H1 (cell line): ENCODE measurements at regions not wholly inside any gene's neighbourhood (a gene's known extent, or its start where the extent isn't known, plus 50 kb on each side); places are given as distances from the start of the nearest gene placed in this dataset.
A peak's percentile ranks its signal among the peaks of the same experiment; 100 is the strongest.

Source experiments
- CTCF ChIA-PET: fragments of 300-600 bp; sonication (Branson Sonifier 250); formaldehyde crosslinking; loops from one replicate; lab custom pipeline; 2021; ENCODE audit not compliant: partially characterized antibody; lab: Charles Lee
- POLR2A ChIA-PET: fragments of 300-600 bp; sonication (Branson Sonifier 250); formaldehyde crosslinking; loops from one replicate; lab custom pipeline; 2021; ENCODE audit warnings: inconsistent platforms; ENCODE audit not compliant: partially characterized antibody; lab: Charles Lee
- DNase-seq, 2 experiments: peaks; one replicate each; pipeline versions ENCODE4 v3.0.0 to v3.0.0-alpha.2; 2010 to 2022; ENCODE audit warnings: low spot score in 2 of 2, low read depth in 1 of 2, mixed read lengths in 1 of 2
- FAIRE-seq: peaks from 2 replicates; lab custom pipeline; 2011; peaks lifted over from hg19 to GRCh38; lab: Jason Lieb, UNC
- H2AFZ ChIP-seq: 2 replicates; pipeline ENCODE4 v1.8.1; 2012; ENCODE audit warnings: low read length, inconsistent platforms
- H2AK5ac ChIP-seq: 2 replicates; pipeline ENCODE4 v1.6.1; 2013; ENCODE audit warnings: low read depth, low read length
- H2BK120ac ChIP-seq: replicated peaks from 2 replicates; pipeline ENCODE3; 2013; ENCODE audit warnings: low read depth, low read length, inconsistent platforms
- H2BK12ac ChIP-seq: 2 replicates; pipeline ENCODE4 v1.6.1; 2013; ENCODE audit warnings: low read depth, low read length
- H2BK15ac ChIP-seq: 2 replicates; pipeline ENCODE4 v1.6.1; 2013; ENCODE audit warnings: low read length
- H2BK20ac ChIP-seq: 2 replicates; pipeline ENCODE4 v1.6.1; 2013; ENCODE audit warnings: low read length
- H2BK5ac ChIP-seq: 2 replicates; pipeline ENCODE4 v1.6.1; 2013; ENCODE audit warnings: low read depth, low read length
- H3K14ac ChIP-seq: 2 replicates; pipeline ENCODE4 v1.6.1; 2013; ENCODE audit warnings: inconsistent platforms; ENCODE audit not compliant: insufficient read length
- H3K18ac ChIP-seq: 2 replicates; pipeline ENCODE4 v1.6.1; 2013; ENCODE audit warnings: low read length; ENCODE audit errors: extremely low read depth
- H3K23ac ChIP-seq: 2 replicates; pipeline ENCODE4 v1.6.1; 2013; ENCODE audit warnings: inconsistent platforms; ENCODE audit not compliant: insufficient read length
- H3K23me2 ChIP-seq: 2 replicates; pipeline ENCODE4 v1.6.1; 2013; ENCODE audit warnings: low read depth, low read length
- H3K27ac ChIP-seq: 2 replicates; pipeline ENCODE4 v1.6.1; 2011; ENCODE audit warnings: low read depth, low read length, inconsistent platforms
- H3K27me3 ChIP-seq, 4 experiments: replicated peaks in 1 of 4; 1 replicate in 1 of 4; 2 replicates in 3 of 4; pipeline versions ENCODE4 v1.6.1 to v1.8.1; 2011 to 2013; ENCODE audit warnings: low read length in 3 of 4, mild to moderate bottlenecking in 3 of 4, inconsistent platforms in 2 of 4, mixed read lengths in 2 of 4, moderate library complexity in 1 of 4; ENCODE audit not compliant: control insufficient read depth in 3 of 4, insufficient read depth in 3 of 4; ENCODE audit errors: extremely low read depth in 1 of 4
- H3K36me3 ChIP-seq, 4 experiments: 2 replicates each; pipeline versions ENCODE4 v1.6.1 to v1.8.1; 2011 to 2013; ENCODE audit warnings: mild to moderate bottlenecking in 4 of 4, low read length in 3 of 4, moderate library complexity in 2 of 4, control low read depth in 1 of 4, inconsistent platforms in 1 of 4; ENCODE audit not compliant: insufficient read depth in 4 of 4, control insufficient read depth in 2 of 4
- H3K4ac ChIP-seq: replicated peaks from 2 replicates; pipeline ENCODE3; 2013; ENCODE audit warnings: low read length, low read depth, mixed read lengths, inconsistent platforms; ENCODE audit not compliant: insufficient read length
- H3K4me1 ChIP-seq, 4 experiments: replicated peaks in 1 of 4; 1 replicate in 1 of 4; 2 replicates in 3 of 4; pipeline versions ENCODE4 v1.6.1 to v1.8.1; 2011 to 2013; ENCODE audit warnings: low read length in 3 of 4, inconsistent platforms in 2 of 4, mixed read lengths in 1 of 4; ENCODE audit not compliant: insufficient read depth in 4 of 4, control insufficient read depth in 3 of 4
- H3K4me2 ChIP-seq, 2 experiments: 2 replicates each; pipeline versions ENCODE4 v1.6.1 to v1.8.1; 2011 to 2013; ENCODE audit warnings: low read depth in 2 of 2, low read length in 2 of 2, control low read depth in 1 of 2, inconsistent platforms in 1 of 2, mild to moderate bottlenecking in 1 of 2; ENCODE audit not compliant: insufficient read depth in 1 of 2
- H3K4me3 ChIP-seq, 4 experiments: fragments of 200-600, 300-600 bp in 1 of 4; sonication (generic), shearing (Covaris generic), sonication (Bioruptor Twin) in 1 of 4; 2 replicates each; pipeline versions ENCODE4 v1.5.1 to v1.8.1; 2011 to 2016; ENCODE audit warnings: low read length in 4 of 4, low read depth in 3 of 4, control low read depth in 2 of 4, inconsistent platforms in 2 of 4, mild to moderate bottlenecking in 2 of 4, mixed read lengths in 1 of 4, moderate library complexity in 1 of 4; ENCODE audit not compliant: insufficient read depth in 2 of 4; ENCODE audit errors: extremely low read depth in 1 of 4
- H3K56ac ChIP-seq: replicated peaks from 2 replicates; pipeline ENCODE3; 2013; ENCODE audit warnings: low read depth, mild to moderate bottlenecking, mixed read lengths, low read length, inconsistent platforms; ENCODE audit not compliant: insufficient read length
- H3K79me1 ChIP-seq: 2 replicates; pipeline ENCODE4 v1.6.1; 2013; ENCODE audit warnings: low read depth, low read length, control low read depth
- H3K79me2 ChIP-seq, 2 experiments: 2 replicates each; pipeline versions ENCODE4 v1.6.1 to v1.8.1; 2012 to 2013; ENCODE audit warnings: low read length in 2 of 2, mild to moderate bottlenecking in 2 of 2, inconsistent platforms in 1 of 2; ENCODE audit not compliant: insufficient read depth in 2 of 2, control insufficient read depth in 1 of 2
- H3K9ac ChIP-seq, 4 experiments: replicated peaks in 1 of 4; 1 replicate in 1 of 4; 2 replicates in 3 of 4; pipeline versions ENCODE4 v1.6.1 to v1.8.1; 2011 to 2013; ENCODE audit warnings: low read depth in 3 of 4, low read length in 3 of 4, control low read depth in 2 of 4, mild to moderate bottlenecking in 2 of 4, moderate library complexity in 2 of 4, inconsistent platforms in 1 of 4; ENCODE audit errors: extremely low read depth in 1 of 4
- H3K9me3 ChIP-seq, 2 experiments: 2 replicates each; pipeline versions ENCODE4 v1.6.1 to v1.8.1; 2012 to 2013; ENCODE audit warnings: mild to moderate bottlenecking in 2 of 2, moderate library complexity in 2 of 2, control low read depth in 1 of 2, inconsistent platforms in 1 of 2, low read depth in 1 of 2, low read length in 1 of 2, mixed read lengths in 1 of 2; ENCODE audit not compliant: insufficient read depth in 2 of 2
- H4K20me1 ChIP-seq, 2 experiments: replicated peaks in 1 of 2; 2 replicates each; pipeline versions ENCODE3 to v1.8.1; 2011 to 2013; ENCODE audit warnings: inconsistent platforms in 2 of 2, low read length in 2 of 2, mild to moderate bottlenecking in 1 of 2; ENCODE audit not compliant: insufficient read depth in 2 of 2, control insufficient read depth in 1 of 2
- H4K5ac ChIP-seq: 2 replicates; pipeline ENCODE4 v1.6.1; 2013; ENCODE audit warnings: low read length, low read depth, mixed read lengths, inconsistent platforms; ENCODE audit not compliant: insufficient read length
- H4K8ac ChIP-seq: 2 replicates; pipeline ENCODE4 v1.8.0; 2013; ENCODE audit warnings: mild to moderate bottlenecking, moderate library complexity, low read length, inconsistent platforms; ENCODE audit not compliant: insufficient read depth; ENCODE audit errors: extremely low read depth
- H4K91ac ChIP-seq: replicated peaks from 2 replicates; pipeline ENCODE3; 2013; ENCODE audit warnings: low read length, mixed read lengths, inconsistent platforms; ENCODE audit not compliant: insufficient read length
- GTF2F1 ChIP-seq: IDR thresholded peaks from 2 replicates; pipeline ENCODE4 v1.6.1; 2012; ENCODE audit warnings: low read depth, low read length, improper control_type of control experiment, borderline replicate concordance
- HDAC2 ChIP-seq, 2 experiments: fragments of 300-600 bp in 1 of 2; sonication (generic) in 1 of 2; IDR thresholded peaks; 2 replicates each; pipeline ENCODE4 v1.6.1; 2011 to 2012; ENCODE audit warnings: low read depth in 2 of 2, low read length in 2 of 2, mild to moderate bottlenecking in 2 of 2, moderate library complexity in 2 of 2, borderline replicate concordance in 1 of 2, inconsistent platforms in 1 of 2
- KDM4A ChIP-seq: IDR thresholded peaks from one replicate; pipeline ENCODE4 v1.7.1; 2012; ENCODE audit warnings: low read depth, mild to moderate bottlenecking, moderate library complexity, low read length, inconsistent platforms; ENCODE audit not compliant: severe bottlenecking
- PHF8 ChIP-seq: fragments of 200-600 bp; sonication (generic); conservative IDR thresholded peaks from 2 replicates; pipeline ENCODE4 v1.7.1; 2012; ENCODE audit warnings: low read depth, mild to moderate bottlenecking, inconsistent platforms, low read length, moderate library complexity
- RXRA ChIP-seq: IDR thresholded peaks from 2 replicates; pipeline ENCODE4 v1.6.1; 2011; ENCODE audit warnings: low read depth, mild to moderate bottlenecking, low read length, moderate library complexity; ENCODE audit not compliant: insufficient read depth
- WGBS, 2 experiments: shearing (Covaris generic) in 1 of 2; methylation state at CpG; one replicate each; pipeline versions ENCODE4 v1.1.6 to v1.1.7; 2013 to 2015; ENCODE audit warnings: low lambda C conversion rate in 2 of 2, mixed read lengths in 2 of 2, inconsistent platforms in 1 of 2, low coverage in 1 of 2, missing lambda C conversion rate in 1 of 2; ENCODE audit not compliant: insufficient replicate concordance in 2 of 2, insufficient coverage in 1 of 2, insufficient read length in 1 of 2; ENCODE audit errors: extremely low coverage in 1 of 2, missing lambda C conversion rate in 1 of 2; 5-methylcytosine and 5-hydroxymethylcytosine counted together
- TF ChIP-seq, protein P1 (sequence below): IDR thresholded peaks from 2 replicates; pipeline ENCODE4 v1.6.1; 2012; ENCODE audit warnings: low read length, inconsistent platforms
- TF ChIP-seq, protein P2 (sequence below), 3 experiments: IDR thresholded peaks; 1 replicate in 2 of 3; 2 replicates in 1 of 3; pipeline versions ENCODE4 v1.5.1 to v1.6.1; 2011; ENCODE audit warnings: low read length in 3 of 3, mild to moderate bottlenecking in 3 of 3, inconsistent platforms in 2 of 3, low read depth in 1 of 3, moderate library complexity in 1 of 3; ENCODE audit not compliant: insufficient read depth in 1 of 3; ENCODE audit errors: control extremely low read depth in 1 of 3

DNA sequence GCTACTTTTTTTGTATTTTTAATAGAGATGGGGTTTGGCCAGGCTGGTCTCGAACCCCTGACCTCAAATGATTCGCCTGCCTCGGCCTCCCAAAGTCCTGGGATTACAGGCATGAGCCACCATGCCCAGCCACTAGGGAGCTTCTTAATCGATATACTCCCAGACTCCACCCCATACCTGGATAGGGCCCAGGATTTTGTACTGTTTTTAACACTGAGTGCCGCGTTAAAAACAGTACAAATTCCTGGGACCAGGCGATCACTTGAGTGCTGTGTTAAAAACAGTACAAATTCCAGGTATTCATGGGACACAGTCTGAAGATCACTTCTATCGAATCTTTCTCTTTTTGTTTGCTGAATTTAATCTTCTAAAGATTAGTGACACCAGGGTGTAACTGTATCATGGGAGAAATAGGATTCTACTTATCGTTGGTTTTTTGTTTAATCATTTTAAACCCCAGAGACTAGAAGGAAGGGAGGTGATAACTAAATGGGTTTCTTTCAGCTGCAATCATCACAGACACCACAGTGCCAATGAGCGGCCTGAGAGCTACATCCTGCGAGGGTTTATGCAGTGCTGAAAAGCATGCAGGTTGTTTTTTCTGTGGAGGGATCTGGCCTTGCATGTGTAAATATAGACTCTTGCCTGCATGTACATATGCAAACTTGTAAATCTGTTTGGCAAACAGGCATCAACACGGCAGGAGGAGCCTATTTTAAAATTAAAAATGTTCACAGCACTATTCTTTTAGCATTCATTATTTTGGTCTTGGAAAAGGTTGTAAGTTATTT, 303.8 kb upstream of the WWC1 start:
- H3K18ac ChIP-seq: no peak overlapping the region
- H3K23me2 ChIP-seq: no peaks in the 10 kb centered on the region
- H3K9me3 ChIP-seq: no peaks in the 10 kb centered on the region
- H3K79me2 ChIP-seq: no peaks in the 10 kb centered on the region
- no peaks in the 10 kb centered on the region for H4K20me1 ChIP-seq
- no peak overlapping the region for H3K14ac ChIP-seq
- no peak overlapping the region for H2BK12ac ChIP-seq
- H4K91ac ChIP-seq: no peak overlapping the region
- CTCF ChIA-PET: interaction anchor here (1.0 to 1.6 kb wide), 4 partner anchors 18 to 241 kb away, joined by 3 to 4 read pairs (median 3); no protein-coding TSS in a partner anchor
- no peaks in the 10 kb centered on the region for H3K27me3 ChIP-seq
- whole genome bisulfite sequencing, 2 experiments: 75% methylated on average over 12 of the region's 12 CpGs; no CpG with 5 or more reads in 1 of the 2 experiments
- H3K4me3 ChIP-seq: no peak overlapping the region
- H2BK5ac ChIP-seq: no peak overlapping the region
- POLR2A ChIA-PET: no interaction called here
- H3K4me1 ChIP-seq: peaks cover 2 to 10% (median 5%) of the 10 kb centered on the region in 4 experiments; a peak in 4 of 7 replicates
- DNase-seq (peak in 1 of 2 experiments; percentile 41), FAIRE-seq (no peak)
- no peak overlapping the region for H3K56ac ChIP-seq
- H2BK20ac ChIP-seq: no peak overlapping the region
- no peak overlapping the region for H2AK5ac ChIP-seq
- H2BK120ac ChIP-seq: no peak overlapping the region
- no peak overlapping the region for H3K4me2 ChIP-seq
- H2AFZ ChIP-seq: no peak overlapping the region
- no peaks in the 10 kb centered on the region for H3K36me3 ChIP-seq
- H3K27ac ChIP-seq: no peak overlapping the region
- H3K9ac ChIP-seq: no peak overlapping the region
- no peaks in the 10 kb centered on the region for H3K79me1 ChIP-seq
- H4K5ac ChIP-seq: no peak overlapping the region
- no peak overlapping the region for H4K8ac ChIP-seq
- H3K4ac ChIP-seq: no peak overlapping the region
- H3K23ac ChIP-seq: no peak overlapping the region
- H2BK15ac ChIP-seq: no peak overlapping the region
- TF ChIP-seq, protein P1, sequence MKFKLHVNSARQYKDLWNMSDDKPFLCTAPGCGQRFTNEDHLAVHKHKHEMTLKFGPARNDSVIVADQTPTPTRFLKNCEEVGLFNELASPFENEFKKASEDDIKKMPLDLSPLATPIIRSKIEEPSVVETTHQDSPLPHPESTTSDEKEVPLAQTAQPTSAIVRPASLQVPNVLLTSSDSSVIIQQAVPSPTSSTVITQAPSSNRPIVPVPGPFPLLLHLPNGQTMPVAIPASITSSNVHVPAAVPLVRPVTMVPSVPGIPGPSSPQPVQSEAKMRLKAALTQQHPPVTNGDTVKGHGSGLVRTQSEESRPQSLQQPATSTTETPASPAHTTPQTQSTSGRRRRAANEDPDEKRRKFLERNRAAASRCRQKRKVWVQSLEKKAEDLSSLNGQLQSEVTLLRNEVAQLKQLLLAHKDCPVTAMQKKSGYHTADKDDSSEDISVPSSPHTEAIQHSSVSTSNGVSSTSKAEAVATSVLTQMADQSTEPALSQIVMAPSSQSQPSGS: no peak
- TF ChIP-seq KDM4A (no peak), PHF8 (no peak), GTF2F1 (no peak), RXRA (no peak), HDAC2 (IDR thresholded peaks at IDR 0.05; ENCODE audit: borderline replicate concordance in 1 of 2, low read depth in 2 of 2, low read length in 2 of 2) (no peak)
- TF ChIP-seq, protein P2, sequence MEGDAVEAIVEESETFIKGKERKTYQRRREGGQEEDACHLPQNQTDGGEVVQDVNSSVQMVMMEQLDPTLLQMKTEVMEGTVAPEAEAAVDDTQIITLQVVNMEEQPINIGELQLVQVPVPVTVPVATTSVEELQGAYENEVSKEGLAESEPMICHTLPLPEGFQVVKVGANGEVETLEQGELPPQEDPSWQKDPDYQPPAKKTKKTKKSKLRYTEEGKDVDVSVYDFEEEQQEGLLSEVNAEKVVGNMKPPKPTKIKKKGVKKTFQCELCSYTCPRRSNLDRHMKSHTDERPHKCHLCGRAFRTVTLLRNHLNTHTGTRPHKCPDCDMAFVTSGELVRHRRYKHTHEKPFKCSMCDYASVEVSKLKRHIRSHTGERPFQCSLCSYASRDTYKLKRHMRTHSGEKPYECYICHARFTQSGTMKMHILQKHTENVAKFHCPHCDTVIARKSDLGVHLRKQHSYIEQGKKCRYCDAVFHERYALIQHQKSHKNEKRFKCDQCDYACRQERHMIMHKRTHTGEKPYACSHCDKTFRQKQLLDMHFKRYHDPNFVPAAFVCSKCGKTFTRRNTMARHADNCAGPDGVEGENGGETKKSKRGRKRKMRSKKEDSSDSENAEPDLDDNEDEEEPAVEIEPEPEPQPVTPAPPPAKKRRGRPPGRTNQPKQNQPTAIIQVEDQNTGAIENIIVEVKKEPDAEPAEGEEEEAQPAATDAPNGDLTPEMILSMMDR (IDR thresholded peaks at IDR 0.05; ENCODE audit: control extremely low read depth in 1 of 3, insufficient read depth in 1 of 3, low read depth in 1 of 3, low read length in 3 of 3): no peak
